Activated CD8-positive, alpha-beta memory T cell treated with anti-CD3 and anti-CD28 coated beads, Interleukin-2, amount 10 ng/mL, durations not matched to agents 7 days and 5 days (primary cell): ENCODE measurements at regions not wholly inside any gene's neighbourhood (a gene's known extent, or its start where the extent isn't known, plus 50 kb on each side); places are given as distances from the start of the nearest gene placed in this dataset.
"Not testable (repeated sequence)": the region's sequence is repeated elsewhere in the genome, so short reads cannot be mapped to it uniquely, and the experiment has no call there.

ENCODE experiments used
- ATAC-seq: fragments of 150-1000 bp; cut with Tn5 transposase; one replicate; pipeline ENCODE4 v1.10.0; 2021; ENCODE audit warnings: moderate library complexity
- CTCF ChIA-PET: fragments of 350-600 bp; sonication (Branson Sonifier 250); formaldehyde crosslinking; loops from one replicate; lab custom pipeline; 2021; ENCODE audit warnings: antibody characterized with exemption; lab: Charles Lee
- DNase-seq: peaks from one replicate; pipeline ENCODE4 v3.0.0-alpha.2; 2020
- H3K27ac Mint-ChIP-seq: one replicate; pipeline ENCODE4 v1.8.0; 2021; ENCODE audit warnings: mild to moderate bottlenecking, mixed read lengths
- H3K27me3 Mint-ChIP-seq: one replicate; pipeline ENCODE4 v1.8.0; 2021; ENCODE audit warnings: mixed read lengths
- H3K36me3 Mint-ChIP-seq: one replicate; pipeline ENCODE4 v1.8.0; 2021; ENCODE audit warnings: mild to moderate bottlenecking, mixed read lengths
- H3K4me1 Mint-ChIP-seq: one replicate; pipeline ENCODE4 v1.8.0; 2021; ENCODE audit warnings: mixed read lengths
- H3K4me3 Mint-ChIP-seq: one replicate; pipeline ENCODE4 v1.8.0; 2021; ENCODE audit warnings: mild to moderate bottlenecking, moderate library complexity, mixed read lengths
- H3K9me3 Mint-ChIP-seq: one replicate; pipeline ENCODE4 v1.8.0; 2022; ENCODE audit warnings: low read depth, mixed read lengths

- Mint-ChIP-seq H3K36me3 (no peaks in the 10 kb centered on the region), H3K27ac (no peak overlapping the region), H3K4me1 (no peaks in the 10 kb centered on the region), H3K9me3 (no peaks in the 10 kb centered on the region), H3K4me3 (no peak overlapping the region), H3K27me3 (peaks cover 13% of the 10 kb centered on the region)
- CTCF ChIA-PET: no interaction called here
- ATAC-seq (no peak), DNase-seq (no peak)
Observed at GRCh38 chr7:36044101-36044892, 108.8 kb upstream of the EEPD1 start.

- H3K27me3 Mint-ChIP-seq: peaks cover 13% of the 10 kb centered on the region
Observed at GRCh38 chr7:36045326-36045725, 107.7 kb upstream of the EEPD1 start.

GRCh38 chr7:36045830-36046341, 107.2 kb upstream of the EEPD1 start:
- no peak overlapping the region for H3K27ac Mint-ChIP-seq
- no peaks in the 10 kb centered on the region for H3K4me1 Mint-ChIP-seq
- no peaks in the 10 kb centered on the region for H3K36me3 Mint-ChIP-seq
- DNase-seq (no peak), ATAC-seq (no peak)
- CTCF ChIA-PET: no interaction called here
- no peaks in the 10 kb centered on the region for H3K9me3 Mint-ChIP-seq
- no peak overlapping the region for H3K4me3 Mint-ChIP-seq
- H3K27me3 Mint-ChIP-seq: peaks cover 16% of the 10 kb centered on the region

More at GRCh38 chr7:36045326-36045725, 107.7 kb upstream of the EEPD1 start:
- no peaks in the 10 kb centered on the region for H3K36me3 Mint-ChIP-seq
- DNase-seq: no peak
- H3K27ac Mint-ChIP-seq: no peak overlapping the region
- H3K9me3 Mint-ChIP-seq: no peaks in the 10 kb centered on the region
- CTCF ChIA-PET: no interaction called here
- no peak for ATAC-seq
- H3K4me1 Mint-ChIP-seq: no peaks in the 10 kb centered on the region
- no peak overlapping the region for H3K4me3 Mint-ChIP-seq

GRCh38 chr7:36047091-36047658, 105.9 kb upstream of the EEPD1 start:
- Mint-ChIP-seq H3K4me1 (no peaks in the 10 kb centered on the region), H3K9me3 (no peaks in the 10 kb centered on the region), H3K27me3 (peaks cover 19% of the 10 kb centered on the region), H3K4me3 (no peak overlapping the region), H3K27ac (no peak overlapping the region), H3K36me3 (no peaks in the 10 kb centered on the region)
- ATAC-seq (no peak), DNase-seq (no peak)
- CTCF ChIA-PET: no interaction called here

- Mint-ChIP-seq H3K27ac (no peak overlapping the region), H3K9me3 (no peaks in the 10 kb centered on the region), H3K4me1 (no peaks in the 10 kb centered on the region), H3K4me3 (no peak overlapping the region), H3K27me3 (peaks cover 19% of the 10 kb centered on the region), H3K36me3 (no peaks in the 10 kb centered on the region)
- DNase-seq: no peak
- ATAC-seq: no peak
- CTCF ChIA-PET: no interaction called here
Observed at GRCh38 chr7:36048141-36048901, 104.7 kb upstream of the EEPD1 start.

- Mint-ChIP-seq H3K9me3 (no peaks in the 10 kb centered on the region), H3K27ac (no peak overlapping the region), H3K27me3 (peaks cover 22% of the 10 kb centered on the region), H3K4me1 (no peaks in the 10 kb centered on the region), H3K36me3 (no peaks in the 10 kb centered on the region), H3K4me3 (no peak overlapping the region)
- no peak for ATAC-seq
- CTCF ChIA-PET: no interaction called here
- no peak for DNase-seq
Observed at GRCh38 chr7:36048902-36049240, 104.2 kb upstream of the EEPD1 start.

- CTCF ChIA-PET: no interaction called here
- DNase-seq (no peak), ATAC-seq (no peak)
- Mint-ChIP-seq H3K27ac (no peak overlapping the region), H3K27me3 (peaks cover 25% of the 10 kb centered on the region), H3K9me3 (no peaks in the 10 kb centered on the region), H3K36me3 (no peaks in the 10 kb centered on the region), H3K4me3 (no peak overlapping the region), H3K4me1 (no peaks in the 10 kb centered on the region)
Observed at GRCh38 chr7:36051501-36051900, 101.6 kb upstream of the EEPD1 start.

- CTCF ChIA-PET: no interaction called here
Observed at GRCh38 chr7:36053589-36053988, 99.5 kb upstream of the EEPD1 start.

GRCh38 chr7:36054637-36055036, 98.4 kb upstream of the EEPD1 start:
- CTCF ChIA-PET: interaction anchor here (1.0 kb wide), 1 partner anchor 264 kb away, joined by 3 read pairs; no protein-coding TSS in a partner anchor
- no peak for ATAC-seq
- no peaks in the 10 kb centered on the region for H3K9me3 Mint-ChIP-seq

More at GRCh38 chr7:36053589-36053988, 99.5 kb upstream of the EEPD1 start:
- Mint-ChIP-seq H3K27ac (no peak overlapping the region), H3K27me3 (peaks cover 36% of the 10 kb centered on the region), H3K4me1 (peaks cover 2% of the 10 kb centered on the region), H3K9me3 (no peaks in the 10 kb centered on the region), H3K4me3 (no peak overlapping the region), H3K36me3 (no peaks in the 10 kb centered on the region)
- DNase-seq (no peak), ATAC-seq (no peak)

GRCh38 chr7:36055207-36055606, 97.8 kb upstream of the EEPD1 start:
- H3K4me3 Mint-ChIP-seq: no peak overlapping the region
- peaks cover 38% of the 10 kb centered on the region for H3K27me3 Mint-ChIP-seq
- peaks cover 2% of the 10 kb centered on the region for H3K4me1 Mint-ChIP-seq
- no peak overlapping the region for H3K27ac Mint-ChIP-seq
- H3K9me3 Mint-ChIP-seq: no peaks in the 10 kb centered on the region
- DNase-seq: no peak
- ATAC-seq: no peak
- CTCF ChIA-PET: interaction anchor here (1.0 kb wide), 1 partner anchor 264 kb away, joined by 3 read pairs; no protein-coding TSS in a partner anchor
- H3K36me3 Mint-ChIP-seq: no peaks in the 10 kb centered on the region

More at GRCh38 chr7:36054637-36055036, 98.4 kb upstream of the EEPD1 start:
- peaks cover 2% of the 10 kb centered on the region for H3K4me1 Mint-ChIP-seq
- H3K27me3 Mint-ChIP-seq: peaks cover 40% of the 10 kb centered on the region
- no peak overlapping the region for H3K27ac Mint-ChIP-seq
- no peak for DNase-seq
- no peaks in the 10 kb centered on the region for H3K36me3 Mint-ChIP-seq
- H3K4me3 Mint-ChIP-seq: no peak overlapping the region

- no peak for DNase-seq
- Mint-ChIP-seq H3K4me3 (no peak overlapping the region), H3K27ac (no peak overlapping the region), H3K4me1 (peaks cover 2% of the 10 kb centered on the region), H3K36me3 (no peaks in the 10 kb centered on the region), H3K9me3 (no peaks in the 10 kb centered on the region), H3K27me3 (peaks cover 30% of the 10 kb centered on the region)
- CTCF ChIA-PET: no interaction called here
- ATAC-seq: no peak
Observed at GRCh38 chr7:36057323-36057722, 95.7 kb upstream of the EEPD1 start.

- Mint-ChIP-seq H3K36me3 (no peaks in the 10 kb centered on the region), H3K9me3 (no peaks in the 10 kb centered on the region), H3K27ac (no peak overlapping the region), H3K4me3 (no peak overlapping the region), H3K4me1 (peaks cover 2% of the 10 kb centered on the region), H3K27me3 (peaks cover 31% of the 10 kb centered on the region)
- ATAC-seq (no peak), DNase-seq (no peak)
- CTCF ChIA-PET: no interaction called here
Observed at GRCh38 chr7:36058020-36058592, 94.9 kb upstream of the EEPD1 start.

GRCh38 chr7:36060388-36060787, 92.7 kb upstream of the EEPD1 start:
- H3K27ac Mint-ChIP-seq, H3K4me3 Mint-ChIP-seq, ATAC-seq, H3K9me3 Mint-ChIP-seq, H3K36me3 Mint-ChIP-seq, CTCF ChIA-PET, DNase-seq, H3K4me1 Mint-ChIP-seq: not testable (repeated sequence)
- peaks cover 35% of the 10 kb centered on the region for H3K27me3 Mint-ChIP-seq
